Fibroblast of mammary gland (primary cell): ENCODE measurements at regions not wholly inside any gene's neighbourhood (a gene's known extent, or its start where the extent isn't known, plus 50 kb on each side); places are given as distances from the start of the nearest gene placed in this dataset.
A peak's percentile ranks its signal among the peaks of the same experiment; 100 is the strongest.

Experiments used
- DNase-seq: peaks from one replicate; pipeline ENCODE4 v3.0.0-alpha.2; 2010; ENCODE audit warnings: low read depth
- H3K4me3 ChIP-seq: 2 replicates; pipeline ENCODE4 v1.5.1; 2011; ENCODE audit warnings: low read depth, mild to moderate bottlenecking, low read length, moderate library complexity; ENCODE audit not compliant: control insufficient read depth
- CTCF ChIP-seq: conservative IDR thresholded peaks from 2 replicates; pipeline ENCODE4 v1.5.1; 2011; ENCODE audit warnings: low read depth, low read length, inconsistent platforms; ENCODE audit not compliant: control insufficient read depth, insufficient read depth

GRCh38 chr11:86184728-86185380, 59.7 kb upstream of the EED start:
- TF ChIP-seq CTCF = no peak
- no peak for DNase-seq
- H3K4me3 ChIP-seq = no peak overlapping the region

GRCh38 chr11:86183694-86184093, 60.9 kb upstream of the EED start:
- H3K4me3 ChIP-seq = no peak overlapping the region
- DNase-seq = peak; percentile 44
- TF ChIP-seq CTCF = no peak

- no peak overlapping the region for H3K4me3 ChIP-seq
- no peak for TF ChIP-seq CTCF
- no peak for DNase-seq
Observed at GRCh38 chr11:86182976-86183584, 61.5 kb upstream of the EED start.

- no peak for DNase-seq
- TF ChIP-seq CTCF = no peak
- H3K4me3 ChIP-seq = no peak overlapping the region
Observed at GRCh38 chr11:86181379-86181778, 63.2 kb upstream of the EED start.

- DNase-seq = no peak
- TF ChIP-seq CTCF = no peak
- H3K4me3 ChIP-seq = no peak overlapping the region
Observed at GRCh38 chr11:86180851-86181250, 63.7 kb upstream of the EED start.

GRCh38 chr11:86180423-86180822, 64.1 kb upstream of the EED start:
- no peak for TF ChIP-seq CTCF
- DNase-seq = no peak
- H3K4me3 ChIP-seq = no peak overlapping the region
